ENCODE measurements at regions not wholly inside any gene's neighbourhood (a gene's known extent, or its start where the extent isn't known, plus 50 kb on each side); places are given as distances from the start of the nearest gene placed in this dataset.

DNA sequence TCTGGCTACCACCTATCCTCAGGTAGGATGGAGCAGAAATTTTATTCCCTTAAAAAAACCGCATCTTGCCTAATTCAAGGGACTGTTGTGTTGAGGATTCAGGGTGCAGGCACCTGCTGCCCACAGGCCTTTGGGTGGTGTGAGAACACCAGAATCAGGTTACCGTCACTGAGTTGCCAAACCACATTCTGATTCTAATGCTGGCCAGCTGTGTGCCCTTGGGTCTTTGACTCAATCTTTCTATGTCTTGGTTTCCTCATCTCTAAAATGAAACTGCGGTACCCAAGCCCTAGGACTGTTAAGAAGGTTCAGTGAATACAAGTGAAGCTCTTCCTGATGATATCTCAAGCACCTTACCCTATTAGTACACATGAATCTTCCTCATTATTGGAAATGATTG is 827.3 kb downstream of the DHX35 start:
- H3K4me1 Mint-ChIP-seq (ENCODE audit: low read depth): peaks cover 7% of the 10 kb centered on the region
- no peak for DNase-seq (ENCODE audit: low spot score)
- H3K9me3 Mint-ChIP-seq (ENCODE audit: low read depth): no peaks in the 10 kb centered on the region
- H3K36me3 Mint-ChIP-seq (ENCODE audit: low read depth): no peaks in the 10 kb centered on the region
- H3K27ac Mint-ChIP-seq (ENCODE audit: unreplicated experiment): no peak overlapping the region
- no peak overlapping the region for H3K4me3 Mint-ChIP-seq (ENCODE audit: unreplicated experiment)
- TF ChIP-seq, protein P1, sequence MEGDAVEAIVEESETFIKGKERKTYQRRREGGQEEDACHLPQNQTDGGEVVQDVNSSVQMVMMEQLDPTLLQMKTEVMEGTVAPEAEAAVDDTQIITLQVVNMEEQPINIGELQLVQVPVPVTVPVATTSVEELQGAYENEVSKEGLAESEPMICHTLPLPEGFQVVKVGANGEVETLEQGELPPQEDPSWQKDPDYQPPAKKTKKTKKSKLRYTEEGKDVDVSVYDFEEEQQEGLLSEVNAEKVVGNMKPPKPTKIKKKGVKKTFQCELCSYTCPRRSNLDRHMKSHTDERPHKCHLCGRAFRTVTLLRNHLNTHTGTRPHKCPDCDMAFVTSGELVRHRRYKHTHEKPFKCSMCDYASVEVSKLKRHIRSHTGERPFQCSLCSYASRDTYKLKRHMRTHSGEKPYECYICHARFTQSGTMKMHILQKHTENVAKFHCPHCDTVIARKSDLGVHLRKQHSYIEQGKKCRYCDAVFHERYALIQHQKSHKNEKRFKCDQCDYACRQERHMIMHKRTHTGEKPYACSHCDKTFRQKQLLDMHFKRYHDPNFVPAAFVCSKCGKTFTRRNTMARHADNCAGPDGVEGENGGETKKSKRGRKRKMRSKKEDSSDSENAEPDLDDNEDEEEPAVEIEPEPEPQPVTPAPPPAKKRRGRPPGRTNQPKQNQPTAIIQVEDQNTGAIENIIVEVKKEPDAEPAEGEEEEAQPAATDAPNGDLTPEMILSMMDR (IDR thresholded peaks at IDR 0.05): no peak
- H3K27me3 Mint-ChIP-seq (ENCODE audit: low read depth): no peaks in the 10 kb centered on the region

DNA sequence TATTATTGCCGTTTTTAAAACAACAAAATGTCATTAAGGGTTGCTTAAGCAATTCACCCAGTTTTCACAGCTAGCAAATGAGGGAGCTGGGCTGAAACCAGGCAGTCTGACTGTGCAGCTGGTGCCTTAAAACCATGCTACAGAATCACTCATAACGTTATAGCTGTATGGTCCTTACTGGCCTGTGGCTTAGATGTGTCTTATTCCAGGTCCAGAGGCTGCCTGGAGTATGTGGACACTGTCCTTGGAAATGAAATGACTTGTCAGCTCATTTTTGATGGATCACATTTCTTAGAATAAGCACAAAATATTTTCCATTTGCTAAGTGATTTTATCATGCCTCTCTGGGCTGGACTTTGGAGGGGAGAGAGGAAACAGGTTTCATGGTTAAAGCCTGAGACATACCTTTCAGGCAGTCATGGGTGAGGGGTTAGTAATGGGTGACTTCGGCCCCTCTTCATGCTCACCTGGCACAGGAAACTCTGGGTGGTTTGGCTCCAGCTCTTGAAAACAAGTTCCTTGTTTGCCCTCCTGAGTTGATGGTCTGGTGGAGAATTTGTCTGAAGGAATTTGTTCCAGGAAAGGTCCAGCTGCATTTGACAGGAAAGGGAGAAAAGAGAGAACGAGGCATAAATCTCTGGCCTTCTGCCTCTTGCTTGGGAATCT is 823.2 kb downstream of the DHX35 start:
- Mint-ChIP-seq H3K27ac (ENCODE audit: unreplicated experiment) (no peak overlapping the region), H3K4me3 (ENCODE audit: unreplicated experiment) (no peak overlapping the region), H3K4me1 (ENCODE audit: low read depth) (peaks cover 7% of the 10 kb centered on the region), H3K9me3 (ENCODE audit: low read depth) (peaks cover 8% of the 10 kb centered on the region), H3K27me3 (ENCODE audit: low read depth) (no peaks in the 10 kb centered on the region), H3K36me3 (ENCODE audit: low read depth) (no peaks in the 10 kb centered on the region)
- no peak for DNase-seq (ENCODE audit: low spot score)
- TF ChIP-seq, protein P1 (IDR thresholded peaks at IDR 0.05): no peak

- Mint-ChIP-seq H3K36me3 (ENCODE audit: low read depth) (no peaks in the 10 kb centered on the region), H3K27ac (ENCODE audit: unreplicated experiment) (no peak overlapping the region), H3K4me3 (ENCODE audit: unreplicated experiment) (no peak overlapping the region), H3K9me3 (ENCODE audit: low read depth) (peaks cover 8% of the 10 kb centered on the region), H3K4me1 (ENCODE audit: low read depth) (peaks cover 7% of the 10 kb centered on the region), H3K27me3 (ENCODE audit: low read depth) (no peaks in the 10 kb centered on the region)
- TF ChIP-seq, protein P1 (IDR thresholded peaks at IDR 0.05): no peak
- no peak for DNase-seq (ENCODE audit: low spot score)
These were observed 822.5 kb downstream of the DHX35 start for GRCh38 chr20:39784693-39785092.

GRCh38 chr20:39778847-39779604 is 816.9 kb downstream of the DHX35 start:
- no peak overlapping the region for H3K27ac Mint-ChIP-seq (ENCODE audit: unreplicated experiment)

GRCh38 chr20:39778431-39778830 is 816.3 kb downstream of the DHX35 start:
- no peak for DNase-seq (ENCODE audit: low spot score)
- no peak overlapping the region for H3K4me3 Mint-ChIP-seq (ENCODE audit: unreplicated experiment)
- TF ChIP-seq, protein P1 (IDR thresholded peaks at IDR 0.05): no peak
- H3K4me1 Mint-ChIP-seq (ENCODE audit: low read depth): peaks cover 15% of the 10 kb centered on the region
- no peaks in the 10 kb centered on the region for H3K27me3 Mint-ChIP-seq (ENCODE audit: low read depth)
- peaks cover 7% of the 10 kb centered on the region for H3K9me3 Mint-ChIP-seq (ENCODE audit: low read depth)
- H3K27ac Mint-ChIP-seq (ENCODE audit: unreplicated experiment): no peak overlapping the region
- no peaks in the 10 kb centered on the region for H3K36me3 Mint-ChIP-seq (ENCODE audit: low read depth)

More at GRCh38 chr20:39778847-39779604, 816.9 kb downstream of the DHX35 start:
- no peak for DNase-seq (ENCODE audit: low spot score)
- TF ChIP-seq, protein P1 (IDR thresholded peaks at IDR 0.05): peak; percentile 69
- peaks cover 8% of the 10 kb centered on the region for H3K9me3 Mint-ChIP-seq (ENCODE audit: low read depth)
- no peaks in the 10 kb centered on the region for H3K27me3 Mint-ChIP-seq (ENCODE audit: low read depth)
- H3K36me3 Mint-ChIP-seq (ENCODE audit: low read depth): no peaks in the 10 kb centered on the region
- H3K4me1 Mint-ChIP-seq (ENCODE audit: low read depth): peaks cover 15% of the 10 kb centered on the region
- no peak overlapping the region for H3K4me3 Mint-ChIP-seq (ENCODE audit: unreplicated experiment)

All from chondrocyte (in vitro differentiated cells).